NAMALWA (cell line): ENCODE measurements at regions not wholly inside any gene's neighbourhood (a gene's known extent, or its start where the extent isn't known, plus 50 kb on each side); places are given as distances from the start of the nearest gene placed in this dataset.

Experiments
- DNase-seq: peaks from one replicate; pipeline ENCODE4 v3.0.0-alpha.2; 2015; ENCODE audit warnings: low spot score

- no peak for DNase-seq
Measured at GRCh38 chr9:17894501-17895160, 315.8 kb downstream of the SH3GL2 start.

GRCh38 chr9:17900606-17901005 is 321.7 kb downstream of the SH3GL2 start:
- DNase-seq = no peak

- DNase-seq = no peak
Measured at GRCh38 chr9:17905366-17905765, 326.5 kb downstream of the SH3GL2 start.

GRCh38 chr9:17905781-17906175 is 326.9 kb downstream of the SH3GL2 start:
- no peak for DNase-seq

GRCh38 chr9:17906176-17906840 is 327.4 kb downstream of the SH3GL2 start:
- DNase-seq = no peak

- no peak for DNase-seq
Measured at GRCh38 chr9:17906841-17907778, 328.2 kb downstream of the SH3GL2 start.

GRCh38 chr9:17907779-17908508 is 329.1 kb downstream of the SH3GL2 start:
- DNase-seq = no peak

- DNase-seq = no peak
Measured at GRCh38 chr9:17926246-17926645, 347.4 kb downstream of the SH3GL2 start.

- DNase-seq = no peak
Measured at GRCh38 chr9:17927616-17928015, 348.8 kb downstream of the SH3GL2 start.

- DNase-seq = no peak
Measured at GRCh38 chr9:17928228-17928627, 349.4 kb downstream of the SH3GL2 start.

GRCh38 chr9:17928768-17929167 is 349.9 kb downstream of the SH3GL2 start:
- DNase-seq = no peak

- DNase-seq = no peak
Measured at GRCh38 chr9:17929506-17929905, 350.6 kb downstream of the SH3GL2 start.

GRCh38 chr9:17930071-17930470 is 351.2 kb downstream of the SH3GL2 start:
- DNase-seq = no peak

- DNase-seq = no peak
Measured at GRCh38 chr9:17936365-17936764, 357.5 kb downstream of the SH3GL2 start.

- DNase-seq = no peak
Measured at GRCh38 chr9:17938035-17938655, 359.3 kb downstream of the SH3GL2 start.

- no peak for DNase-seq
Measured at GRCh38 chr9:17942498-17942897, 363.6 kb downstream of the SH3GL2 start.

- DNase-seq = no peak
Measured at GRCh38 chr9:17955409-17955808, 376.5 kb downstream of the SH3GL2 start.

GRCh38 chr9:17958363-17958762 is 379.5 kb downstream of the SH3GL2 start:
- DNase-seq = no peak

GRCh38 chr9:17962747-17963146 is 383.9 kb downstream of the SH3GL2 start:
- DNase-seq = no peak

- no peak for DNase-seq
Measured at GRCh38 chr9:17963498-17963897, 384.6 kb downstream of the SH3GL2 start.

- no peak for DNase-seq
Measured at GRCh38 chr9:17967731-17968130, 388.9 kb downstream of the SH3GL2 start.

GRCh38 chr9:17969232-17969631 is 390.4 kb downstream of the SH3GL2 start:
- DNase-seq = no peak
